Brain microvascular endothelial cell (primary cell): ENCODE measurements at regions not wholly inside any gene's neighbourhood (a gene's known extent, or its start where the extent isn't known, plus 50 kb on each side); places are given as distances from the start of the nearest gene placed in this dataset.

ENCODE experiments used
- DNase-seq: peaks from one replicate; pipeline ENCODE4 v3.0.0-alpha.2; 2020
- H3K27ac ChIP-seq: fragments of 250-450 bp; sonication (Bioruptor Pico); 2 replicates; pipeline ENCODE4 v1.5.1; 2020; ENCODE audit warnings: mild to moderate bottlenecking, moderate library complexity
- H3K27me3 ChIP-seq: fragments of 250-450 bp; sonication (Bioruptor Pico); replicated peaks from 2 replicates; pipeline ENCODE4 v1.5.1; 2020; ENCODE audit warnings: mild to moderate bottlenecking
- H3K36me3 ChIP-seq: fragments of 250-450 bp; sonication (Bioruptor Pico); replicated peaks from 2 replicates; pipeline ENCODE4 v1.5.1; 2020; ENCODE audit warnings: mild to moderate bottlenecking
- H3K4me3 ChIP-seq: 2 replicates; pipeline ENCODE4 v1.5.1; 2011; ENCODE audit warnings: low read depth, mild to moderate bottlenecking, control low read depth, low read length, moderate library complexity
- in situ Hi-C: cut with HindIII; loops from 2 replicates; pipeline ENCODE4 v1.10.0; 2017; ENCODE audit warnings: low sequenced_read_pairs, low pct_ligation_motif_present
- TF ChIP-seq, protein P1 (sequence below): IDR thresholded peaks from 2 replicates; pipeline ENCODE4 v1.5.1; 2011; ENCODE audit warnings: low read depth, mild to moderate bottlenecking, moderate library complexity, low read length, control low read depth, inconsistent platforms; ENCODE audit errors: missing control alignments

DNA sequence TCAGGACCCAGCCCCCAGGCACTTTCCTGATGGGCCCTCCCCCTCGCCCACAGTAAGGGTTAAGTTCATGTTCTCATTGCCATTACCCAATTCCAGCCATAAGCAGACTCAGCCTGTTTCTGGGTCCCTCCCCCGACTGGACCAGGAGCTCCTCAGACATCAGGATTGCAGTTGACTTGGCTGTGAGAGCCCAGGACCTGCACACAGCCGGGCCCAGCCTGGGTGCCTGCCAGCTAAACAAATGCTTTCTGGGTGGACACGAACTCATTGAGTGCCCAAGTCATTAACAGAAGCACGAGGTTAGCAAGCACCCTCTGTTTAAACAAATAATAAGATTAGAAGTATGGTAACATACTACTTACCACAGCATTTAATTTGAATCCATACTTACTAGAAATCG lies 147.9 kb upstream of the POU3F1 start:
- no peak for DNase-seq
- in situ Hi-C loops: no loop called here
- Histone ChIP-seq H3K27ac (no peak overlapping the region), H3K27me3 (no peaks in the 10 kb centered on the region), H3K4me3 (no peak overlapping the region), H3K36me3 (no peaks in the 10 kb centered on the region)
- TF ChIP-seq, protein P1, sequence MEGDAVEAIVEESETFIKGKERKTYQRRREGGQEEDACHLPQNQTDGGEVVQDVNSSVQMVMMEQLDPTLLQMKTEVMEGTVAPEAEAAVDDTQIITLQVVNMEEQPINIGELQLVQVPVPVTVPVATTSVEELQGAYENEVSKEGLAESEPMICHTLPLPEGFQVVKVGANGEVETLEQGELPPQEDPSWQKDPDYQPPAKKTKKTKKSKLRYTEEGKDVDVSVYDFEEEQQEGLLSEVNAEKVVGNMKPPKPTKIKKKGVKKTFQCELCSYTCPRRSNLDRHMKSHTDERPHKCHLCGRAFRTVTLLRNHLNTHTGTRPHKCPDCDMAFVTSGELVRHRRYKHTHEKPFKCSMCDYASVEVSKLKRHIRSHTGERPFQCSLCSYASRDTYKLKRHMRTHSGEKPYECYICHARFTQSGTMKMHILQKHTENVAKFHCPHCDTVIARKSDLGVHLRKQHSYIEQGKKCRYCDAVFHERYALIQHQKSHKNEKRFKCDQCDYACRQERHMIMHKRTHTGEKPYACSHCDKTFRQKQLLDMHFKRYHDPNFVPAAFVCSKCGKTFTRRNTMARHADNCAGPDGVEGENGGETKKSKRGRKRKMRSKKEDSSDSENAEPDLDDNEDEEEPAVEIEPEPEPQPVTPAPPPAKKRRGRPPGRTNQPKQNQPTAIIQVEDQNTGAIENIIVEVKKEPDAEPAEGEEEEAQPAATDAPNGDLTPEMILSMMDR: no peak

DNA sequence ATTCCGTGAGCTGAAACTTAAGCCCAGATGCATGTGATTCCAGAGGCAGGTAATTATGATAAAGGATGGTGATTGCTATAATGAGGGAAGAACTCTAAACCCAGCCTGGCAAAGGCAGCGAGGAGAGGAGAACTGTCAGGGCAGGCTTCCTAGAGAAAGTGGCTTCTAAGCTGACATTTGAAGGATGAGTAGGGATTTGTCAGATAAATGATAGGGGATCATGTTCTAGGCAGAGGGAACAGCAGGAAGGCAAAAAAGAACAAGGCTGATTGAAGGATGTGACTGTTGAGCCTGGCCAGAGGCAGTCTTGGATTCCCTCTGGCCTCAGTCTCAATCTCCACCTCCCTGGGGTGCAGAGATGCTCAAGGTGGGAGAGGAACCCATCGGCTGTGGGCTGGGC lies 146.4 kb upstream of the POU3F1 start:
- in situ Hi-C loops: no loop called here
- TF ChIP-seq, protein P1: no peak
- H3K4me3 ChIP-seq: no peak overlapping the region
- H3K27ac ChIP-seq: no peak overlapping the region
- no peaks in the 10 kb centered on the region for H3K36me3 ChIP-seq
- no peak for DNase-seq
- H3K27me3 ChIP-seq: no peaks in the 10 kb centered on the region

DNA sequence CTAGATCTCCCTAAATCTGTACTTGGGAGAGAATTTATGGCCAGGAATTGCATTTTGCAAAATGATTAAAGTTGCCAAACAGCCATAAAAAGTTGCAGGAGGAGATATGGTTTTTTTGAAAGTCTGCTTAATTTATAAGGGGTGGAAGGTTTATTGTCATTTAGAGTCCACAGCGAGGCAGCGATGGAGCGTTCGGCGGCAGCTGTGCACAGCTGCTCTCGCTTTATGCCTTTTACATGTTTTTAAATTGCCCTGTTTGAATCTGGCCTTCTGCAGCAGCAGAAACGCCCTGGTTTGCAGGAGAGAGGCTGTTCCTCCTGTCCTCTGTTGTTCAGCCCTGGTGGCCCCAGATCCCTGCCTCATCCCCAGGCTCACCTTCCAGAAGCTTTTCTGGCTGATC lies 144.9 kb upstream of the POU3F1 start:
- no peak overlapping the region for H3K4me3 ChIP-seq
- H3K27me3 ChIP-seq: no peaks in the 10 kb centered on the region
- in situ Hi-C loops: no loop called here
- no peak overlapping the region for H3K27ac ChIP-seq
- DNase-seq: no peak
- H3K36me3 ChIP-seq: no peaks in the 10 kb centered on the region
- TF ChIP-seq, protein P1: no peak

DNA sequence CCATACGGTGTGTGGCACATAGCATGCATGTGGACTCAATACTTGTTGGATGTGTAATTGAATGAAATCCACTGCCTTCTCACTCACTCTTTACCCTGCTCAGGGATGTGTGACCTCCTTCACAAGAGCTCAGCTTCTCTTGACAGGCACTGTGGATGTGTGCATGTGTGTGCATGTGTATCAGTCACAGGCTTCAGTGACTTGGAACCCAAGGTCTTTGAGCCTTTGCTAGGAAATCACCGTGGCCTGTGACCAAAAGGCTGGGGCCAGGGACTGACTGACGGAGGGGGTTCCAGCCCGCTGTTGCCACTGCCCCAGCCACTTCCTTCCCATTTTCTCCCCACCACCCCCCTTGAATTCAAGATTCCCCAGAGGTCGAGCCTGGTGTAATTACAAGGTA lies 144.4 kb upstream of the POU3F1 start:
- no peak overlapping the region for H3K27ac ChIP-seq
- in situ Hi-C loops: no loop called here
- DNase-seq: no peak
- no peaks in the 10 kb centered on the region for H3K27me3 ChIP-seq
- H3K4me3 ChIP-seq: no peak overlapping the region
- TF ChIP-seq, protein P1: no peak
- no peaks in the 10 kb centered on the region for H3K36me3 ChIP-seq

DNA sequence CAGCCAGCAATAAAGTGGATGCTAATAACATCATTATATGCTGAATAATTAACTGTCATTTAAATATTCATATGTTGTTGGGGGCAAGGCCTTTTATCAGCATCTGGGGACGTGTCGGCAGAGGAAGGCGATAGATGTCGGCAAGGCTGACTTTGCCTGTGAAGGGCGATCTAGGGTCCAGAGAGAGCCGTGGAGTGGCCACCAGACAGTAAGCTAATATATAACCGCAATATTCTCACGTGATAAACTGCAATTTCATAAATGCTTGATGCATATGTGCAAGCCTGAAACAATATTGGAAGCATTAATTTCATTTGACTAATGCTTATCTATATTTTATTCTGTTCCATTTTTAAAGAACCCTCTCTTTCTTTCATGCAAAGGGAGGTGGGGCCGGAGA lies 141.0 kb upstream of the POU3F1 start:
- no peak for DNase-seq
- Histone ChIP-seq H3K4me3 (no peak overlapping the region), H3K36me3 (no peaks in the 10 kb centered on the region), H3K27me3 (no peaks in the 10 kb centered on the region), H3K27ac (no peak overlapping the region)
- TF ChIP-seq, protein P1: no peak
- in situ Hi-C loops: no loop called here

DNA sequence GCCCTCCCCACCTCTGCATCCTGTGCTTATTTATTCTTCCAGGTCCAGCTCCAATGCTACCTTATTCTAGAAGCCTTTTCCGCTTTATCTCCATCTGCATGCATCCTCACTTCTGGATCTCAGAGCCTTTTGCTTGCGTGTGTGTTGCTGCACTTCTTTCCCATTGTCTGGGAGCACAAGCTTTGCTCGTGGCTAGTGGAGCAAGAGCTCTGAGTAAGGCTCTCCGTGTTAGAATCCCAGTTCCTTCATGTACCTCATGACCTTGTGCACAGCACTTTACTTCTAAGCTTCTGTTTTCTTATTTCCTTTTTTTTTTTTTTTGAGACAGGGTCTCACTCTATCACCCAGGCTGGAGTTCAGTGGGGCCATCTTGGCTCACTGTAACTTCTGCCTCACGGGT lies 140.0 kb upstream of the POU3F1 start:
- in situ Hi-C loops: no loop called here
- Histone ChIP-seq H3K36me3 (no peaks in the 10 kb centered on the region), H3K27me3 (no peaks in the 10 kb centered on the region), H3K27ac (no peak overlapping the region), H3K4me3 (no peak overlapping the region)
- TF ChIP-seq, protein P1: no peak
- DNase-seq: no peak
